GM12878 (cell line): ENCODE measurements at regions not wholly inside any gene's neighbourhood (a gene's known extent, or its start where the extent isn't known, plus 50 kb on each side); places are given as distances from the start of the nearest gene placed in this dataset.

Source experiments
- ATAC-seq: fragments of 200-7000 bp; cut with Tn5 transposase; 3 replicates; pipeline ENCODE4 v1.9.1; 2020; ENCODE audit warnings: mild to moderate bottlenecking, moderate library complexity
- BruUV-seq: library from RNA; stranded (reverse); fragments of 400-500 nt; replicated peaks from 2 replicates; lab custom pipeline; 2021; lab: Mats Ljungman, UMichigan
- CTCF ChIA-PET: fragments of 300-600 bp; sonication (Branson Sonifier 250); formaldehyde crosslinking; extraction: SDS; loops from one replicate; lab custom pipeline; 2021; ENCODE audit warnings: inconsistent platforms; lab: Yijun Ruan, JAX
- POLR2A ChIA-PET: fragments of 350-600 bp; formaldehyde crosslinking; extraction: SDS; loops from one replicate; lab custom pipeline; 2021; ENCODE audit warnings: inconsistent platforms; lab: Charles Lee
- RAD21 ChIA-PET: fragments of 300-600 bp; sonication (Branson Sonifier 250); formaldehyde crosslinking; loops from one replicate; lab custom pipeline; 2023; ENCODE audit warnings: antibody characterized with exemption; ENCODE audit not compliant: unreplicated experiment; lab: Charles Lee
- SMC1A ChIA-PET: fragments of 300-600 bp; sonication (Branson Sonifier 250); formaldehyde crosslinking; loops from one replicate; lab custom pipeline; 2023; ENCODE audit not compliant: unreplicated experiment, uncharacterized antibody; lab: Charles Lee
- DNase-seq: peaks from one replicate; pipeline ENCODE4 v3.0.0-alpha.2; 2011; ENCODE audit warnings: low read depth, low spot score
- FAIRE-seq: peaks from 3 replicates; lab custom pipeline; 2011; peaks lifted over from hg19 to GRCh38; lab: Jason Lieb, UNC
- H2AFZ ChIP-seq: 2 replicates; pipeline ENCODE4 v1.6.0; 2011; ENCODE audit warnings: low read depth, low read length, control low read depth; ENCODE audit not compliant: control insufficient read depth
- H3K27ac ChIP-seq: 2 replicates; pipeline ENCODE4 v1.5.1; 2011; ENCODE audit warnings: control low read depth; ENCODE audit not compliant: control insufficient read depth, insufficient read depth
- H3K27me3 ChIP-seq, 2 experiments: replicated peaks in 1 of 2; 2 replicates each; pipeline versions ENCODE4 v1.6.0 to v1.6.1; 2011; ENCODE audit warnings: low read length in 1 of 2; ENCODE audit not compliant: control insufficient read depth in 2 of 2, insufficient read depth in 2 of 2
- H3K36me3 ChIP-seq, 2 experiments: 2 replicates each; pipeline ENCODE4 v1.5.1; 2011; ENCODE audit warnings: low read length in 1 of 2; ENCODE audit not compliant: control insufficient read depth in 2 of 2, insufficient read depth in 2 of 2
- H3K4me1 ChIP-seq: 2 replicates; pipeline ENCODE4 v1.6.1; 2011; ENCODE audit warnings: mild to moderate bottlenecking, low read length, moderate library complexity, mixed read lengths; ENCODE audit not compliant: control insufficient read depth, insufficient read depth
- H3K4me2 ChIP-seq: 2 replicates; pipeline ENCODE4 v1.6.0; 2011; ENCODE audit warnings: control low read depth; ENCODE audit not compliant: control insufficient read depth, insufficient read depth
- H3K4me3 ChIP-seq: fragments of 200-600 bp; sonication (generic); 2 replicates; pipeline ENCODE4 v1.5.1; 2016
- H3K79me2 ChIP-seq: 2 replicates; pipeline ENCODE4 v1.6.0; 2011; ENCODE audit warnings: low read length; ENCODE audit not compliant: control insufficient read depth, insufficient read depth
- H3K9ac ChIP-seq: 2 replicates; pipeline ENCODE4 v1.8.0; 2011; ENCODE audit warnings: low read length, control low read depth, mixed read lengths; ENCODE audit not compliant: control insufficient read depth, insufficient read depth
- H3K9me3 ChIP-seq: replicated peaks from 3 replicates; pipeline ENCODE4 v1.5.1; 2011; ENCODE audit warnings: mild to moderate bottlenecking, low read length; ENCODE audit not compliant: control insufficient read depth, insufficient read depth
- H4K20me1 ChIP-seq: 2 replicates; pipeline ENCODE4 v1.6.0; 2011; ENCODE audit not compliant: control insufficient read depth, insufficient read depth
- ESRRA ChIP-seq: IDR thresholded peaks from 2 replicates; pipeline ENCODE4 v1.6.1; 2012; ENCODE audit warnings: mild to moderate bottlenecking, low read length, improper control_type of control experiment
- EZH2 ChIP-seq: IDR thresholded peaks from 2 replicates; pipeline ENCODE4 v1.6.1; 2012; ENCODE audit warnings: low read depth, mild to moderate bottlenecking, control low read depth, inconsistent platforms, low read length, borderline replicate concordance; ENCODE audit not compliant: control insufficient read depth
- GATAD2B ChIP-seq: fragments of 450-650 bp; conservative IDR thresholded peaks from 2 replicates; pipeline ENCODE4 v1.6.1; 2017; ENCODE audit warnings: low read depth, mild to moderate bottlenecking, moderate library complexity
- HCFC1 ChIP-seq: fragments of 150-350 bp; IDR thresholded peaks from 2 replicates; pipeline ENCODE4 v1.6.1; 2014; ENCODE audit warnings: low read length
- MYB ChIP-seq: fragments of 150-350 bp; IDR thresholded peaks from 2 replicates; pipeline ENCODE4 v1.6.1; 2014; ENCODE audit warnings: mild to moderate bottlenecking, low read depth, low read length, borderline replicate concordance
- NFYA ChIP-seq: IDR thresholded peaks from 2 replicates; pipeline ENCODE4 v1.6.1; 2011; ENCODE audit warnings: low read depth, mild to moderate bottlenecking, low read length, improper control_type of control experiment, borderline replicate concordance
- PAX8 ChIP-seq: fragments of 450-650 bp; IDR thresholded peaks from 2 replicates; pipeline ENCODE4 v1.6.1; 2017; ENCODE audit warnings: mild to moderate bottlenecking, moderate library complexity
- RUNX3 ChIP-seq: IDR thresholded peaks from 2 replicates; pipeline ENCODE4 v1.6.1; 2012; ENCODE audit warnings: low read length, inconsistent platforms
- SMARCA5 ChIP-seq: fragments of 450-650 bp; IDR thresholded peaks from 2 replicates; pipeline ENCODE4 v1.6.1; 2017; ENCODE audit warnings: mild to moderate bottlenecking
- TAF1 ChIP-seq: IDR thresholded peaks from 2 replicates; pipeline ENCODE4 v1.6.1; 2011; ENCODE audit warnings: mild to moderate bottlenecking, low read depth, low read length, borderline replicate concordance
- YY1 ChIP-seq: IDR thresholded peaks from 2 replicates; pipeline ENCODE4 v1.6.1; 2011; ENCODE audit warnings: low read depth, mild to moderate bottlenecking, low read length
- ZBED1 ChIP-seq: IDR thresholded peaks from 2 replicates; pipeline ENCODE4 v1.6.1; 2016; ENCODE audit warnings: borderline replicate concordance
- WGBS: methylation state at CpG from one replicate; pipeline ENCODE4 v1.1.6; 2016; ENCODE audit warnings: low lambda C conversion rate; ENCODE audit not compliant: insufficient replicate concordance, insufficient coverage; ENCODE audit errors: missing lambda C conversion rate; 5-methylcytosine and 5-hydroxymethylcytosine counted together
- in situ Hi-C: fragments of 300-500 bp; cut with MboI; formaldehyde crosslinking; loops from 9 replicates; pipeline ENCODE4 v1.14.3; 2018; ENCODE audit warnings: mixed read lengths
- intact Hi-C: fragments of 100-400 bp; cut with micrococcal nuclease; formaldehyde crosslinking; loops from one replicate; pipeline ENCODE4 v1.14.2; 2022; ENCODE audit not compliant: unreplicated experiment
- TF ChIP-seq, protein P1 (sequence below): fragments of 450-650 bp; IDR thresholded peaks from 2 replicates; pipeline ENCODE4 v1.6.1; 2016; ENCODE audit warnings: mild to moderate bottlenecking
- TF ChIP-seq, protein P2 (sequence below): IDR thresholded peaks from 2 replicates; pipeline ENCODE4 v1.6.1; 2011; ENCODE audit warnings: mild to moderate bottlenecking, low read depth, low read length, moderate library complexity; ENCODE audit not compliant: insufficient replicate concordance
- TF ChIP-seq, protein P3 (sequence below): fragments of 150-350 bp; IDR thresholded peaks from 2 replicates; pipeline ENCODE4 v1.6.1; 2016; ENCODE audit warnings: low read depth, low read length
- TF ChIP-seq, protein P4 (sequence below): fragments of 450-650 bp; IDR thresholded peaks from 2 replicates; pipeline ENCODE4 v1.6.1; 2017; ENCODE audit warnings: borderline replicate concordance

DNA sequence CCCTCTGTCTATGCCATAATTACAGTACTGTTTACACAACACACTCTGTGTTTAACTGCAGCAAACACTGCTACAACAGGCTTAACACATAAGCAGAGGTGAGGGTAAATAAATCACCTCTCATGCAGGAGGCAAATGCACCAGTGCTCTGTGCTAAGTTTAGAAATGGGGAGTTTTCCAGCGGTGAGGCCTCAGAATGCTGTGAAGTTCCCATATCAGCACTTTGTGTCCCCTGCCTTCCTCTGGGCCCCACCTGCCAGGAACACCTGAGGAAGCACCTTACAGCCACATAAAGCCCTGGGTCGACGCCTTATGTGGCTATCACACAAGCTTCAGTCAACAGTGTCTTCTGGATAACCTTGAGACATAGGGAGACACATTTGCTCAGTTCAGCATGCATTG, 304.5 kb downstream of the HAPSTR1 start:
- WGBS = 28% methylated on average over 3 of the region's 3 CpGs
- H3K79me2 ChIP-seq = no peaks in the 10 kb centered on the region
- no peak for TF ChIP-seq YY1
- TF ChIP-seq, protein P1, sequence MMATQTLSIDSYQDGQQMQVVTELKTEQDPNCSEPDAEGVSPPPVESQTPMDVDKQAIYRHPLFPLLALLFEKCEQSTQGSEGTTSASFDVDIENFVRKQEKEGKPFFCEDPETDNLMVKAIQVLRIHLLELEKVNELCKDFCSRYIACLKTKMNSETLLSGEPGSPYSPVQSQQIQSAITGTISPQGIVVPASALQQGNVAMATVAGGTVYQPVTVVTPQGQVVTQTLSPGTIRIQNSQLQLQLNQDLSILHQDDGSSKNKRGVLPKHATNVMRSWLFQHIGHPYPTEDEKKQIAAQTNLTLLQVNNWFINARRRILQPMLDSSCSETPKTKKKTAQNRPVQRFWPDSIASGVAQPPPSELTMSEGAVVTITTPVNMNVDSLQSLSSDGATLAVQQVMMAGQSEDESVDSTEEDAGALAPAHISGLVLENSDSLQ = no peak
- TF ChIP-seq NFYA = no peak
- TF ChIP-seq SMARCA5 = no peak
- no peak for TF ChIP-seq ESRRA
- TF ChIP-seq, protein P2, sequence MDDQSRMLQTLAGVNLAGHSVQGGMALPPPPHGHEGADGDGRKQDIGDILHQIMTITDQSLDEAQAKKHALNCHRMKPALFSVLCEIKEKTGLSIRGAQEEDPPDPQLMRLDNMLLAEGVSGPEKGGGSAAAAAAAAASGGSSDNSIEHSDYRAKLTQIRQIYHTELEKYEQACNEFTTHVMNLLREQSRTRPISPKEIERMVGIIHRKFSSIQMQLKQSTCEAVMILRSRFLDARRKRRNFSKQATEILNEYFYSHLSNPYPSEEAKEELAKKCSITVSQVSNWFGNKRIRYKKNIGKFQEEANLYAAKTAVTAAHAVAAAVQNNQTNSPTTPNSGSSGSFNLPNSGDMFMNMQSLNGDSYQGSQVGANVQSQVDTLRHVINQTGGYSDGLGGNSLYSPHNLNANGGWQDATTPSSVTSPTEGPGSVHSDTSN = no peak
- no peak for TF ChIP-seq HCFC1
- TF ChIP-seq TAF1 = no peak
- no peak for TF ChIP-seq ZBED1
- TF ChIP-seq GATAD2B = no peak
- TF ChIP-seq EZH2 = no peak
- TF ChIP-seq RUNX3 = no peak
- TF ChIP-seq, protein P3, sequence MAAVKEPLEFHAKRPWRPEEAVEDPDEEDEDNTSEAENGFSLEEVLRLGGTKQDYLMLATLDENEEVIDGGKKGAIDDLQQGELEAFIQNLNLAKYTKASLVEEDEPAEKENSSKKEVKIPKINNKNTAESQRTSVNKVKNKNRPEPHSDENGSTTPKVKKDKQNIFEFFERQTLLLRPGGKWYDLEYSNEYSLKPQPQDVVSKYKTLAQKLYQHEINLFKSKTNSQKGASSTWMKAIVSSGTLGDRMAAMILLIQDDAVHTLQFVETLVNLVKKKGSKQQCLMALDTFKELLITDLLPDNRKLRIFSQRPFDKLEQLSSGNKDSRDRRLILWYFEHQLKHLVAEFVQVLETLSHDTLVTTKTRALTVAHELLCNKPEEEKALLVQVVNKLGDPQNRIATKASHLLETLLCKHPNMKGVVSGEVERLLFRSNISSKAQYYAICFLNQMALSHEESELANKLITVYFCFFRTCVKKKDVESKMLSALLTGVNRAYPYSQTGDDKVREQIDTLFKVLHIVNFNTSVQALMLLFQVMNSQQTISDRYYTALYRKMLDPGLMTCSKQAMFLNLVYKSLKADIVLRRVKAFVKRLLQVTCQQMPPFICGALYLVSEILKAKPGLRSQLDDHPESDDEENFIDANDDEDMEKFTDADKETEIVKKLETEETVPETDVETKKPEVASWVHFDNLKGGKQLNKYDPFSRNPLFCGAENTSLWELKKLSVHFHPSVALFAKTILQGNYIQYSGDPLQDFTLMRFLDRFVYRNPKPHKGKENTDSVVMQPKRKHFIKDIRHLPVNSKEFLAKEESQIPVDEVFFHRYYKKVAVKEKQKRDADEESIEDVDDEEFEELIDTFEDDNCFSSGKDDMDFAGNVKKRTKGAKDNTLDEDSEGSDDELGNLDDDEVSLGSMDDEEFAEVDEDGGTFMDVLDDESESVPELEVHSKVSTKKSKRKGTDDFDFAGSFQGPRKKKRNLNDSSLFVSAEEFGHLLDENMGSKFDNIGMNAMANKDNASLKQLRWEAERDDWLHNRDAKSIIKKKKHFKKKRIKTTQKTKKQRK = no peak
- TF ChIP-seq, protein P4, sequence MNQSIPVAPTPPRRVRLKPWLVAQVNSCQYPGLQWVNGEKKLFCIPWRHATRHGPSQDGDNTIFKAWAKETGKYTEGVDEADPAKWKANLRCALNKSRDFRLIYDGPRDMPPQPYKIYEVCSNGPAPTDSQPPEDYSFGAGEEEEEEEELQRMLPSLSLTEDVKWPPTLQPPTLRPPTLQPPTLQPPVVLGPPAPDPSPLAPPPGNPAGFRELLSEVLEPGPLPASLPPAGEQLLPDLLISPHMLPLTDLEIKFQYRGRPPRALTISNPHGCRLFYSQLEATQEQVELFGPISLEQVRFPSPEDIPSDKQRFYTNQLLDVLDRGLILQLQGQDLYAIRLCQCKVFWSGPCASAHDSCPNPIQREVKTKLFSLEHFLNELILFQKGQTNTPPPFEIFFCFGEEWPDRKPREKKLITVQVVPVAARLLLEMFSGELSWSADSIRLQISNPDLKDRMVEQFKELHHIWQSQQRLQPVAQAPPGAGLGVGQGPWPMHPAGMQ = no peak
- no peak for TF ChIP-seq MYB
- TF ChIP-seq PAX8 = no peak
- H3K27ac ChIP-seq = no peak overlapping the region
- H3K9ac ChIP-seq = no peak overlapping the region
- in situ Hi-C loops = no loop called here
- H3K4me3 ChIP-seq = no peak overlapping the region
- no peaks in the 10 kb centered on the region for H3K4me1 ChIP-seq
- ChIA-PET SMC1A (no interaction called here), POLR2A (no interaction called here), CTCF (no interaction called here), RAD21 (no interaction called here)
- no peak for ATAC-seq
- H3K27me3 ChIP-seq = no peaks in the 10 kb centered on the region
- DNase-seq = no peak
- no peak for FAIRE-seq
- intact Hi-C loops = no loop called here
- no peak overlapping the region for H2AFZ ChIP-seq
- H3K4me2 ChIP-seq = no peak overlapping the region
- BruUV-seq = no TSS peak
- no peaks in the 10 kb centered on the region for H3K36me3 ChIP-seq
- H4K20me1 ChIP-seq = no peaks in the 10 kb centered on the region
- H3K9me3 ChIP-seq = no peaks in the 10 kb centered on the region
